HepG2 (cell line): ENCODE measurements at regions not wholly inside any gene's neighbourhood (a gene's known extent, or its start where the extent isn't known, plus 50 kb on each side); places are given as distances from the start of the nearest gene placed in this dataset.

Source experiments
- ATAC-seq: fragments of 200-7000 bp; cut with Tn5 transposase; 3 replicates; pipeline ENCODE4 v1.9.1; 2020; ENCODE audit warnings: mild to moderate bottlenecking, moderate library complexity
- BruUV-seq: library from RNA; stranded (reverse); fragments of 400-500 nt; replicated peaks from 2 replicates; lab custom pipeline; 2021; lab: Mats Ljungman, UMichigan
- CTCF ChIA-PET: fragments of 300-600 bp; formaldehyde crosslinking; extraction: SDS; loops from one replicate; lab custom pipeline; 2021; ENCODE audit warnings: low total read pairs, inconsistent platforms, low intra/inter-chr PET ratio; lab: Yijun Ruan, JAX
- POLR2A ChIA-PET: fragments of 350-600 bp; sonication (Branson Sonifier 250); formaldehyde crosslinking; loops from one replicate; lab custom pipeline; 2020; ENCODE audit warnings: antibody characterized with exemption, inconsistent platforms; lab: Yijun Ruan, JAX
- DNase-seq: peaks from one replicate; pipeline ENCODE4 v3.0.0-alpha.2; 2015; ENCODE audit warnings: low spot score
- FAIRE-seq: peaks from 3 replicates; lab custom pipeline; 2011; peaks lifted over from hg19 to GRCh38; lab: Jason Lieb, UNC
- H2AFZ ChIP-seq: one replicate; pipeline ENCODE4 v1.6.1; 2011; ENCODE audit warnings: low read length, inconsistent platforms
- H3K27ac ChIP-seq: fragments of 300-600 bp; 3 replicates; pipeline ENCODE4 v1.8.0; 2011; ENCODE audit warnings: mixed run types, mild to moderate bottlenecking, mixed read lengths, low read length, inconsistent platforms; ENCODE audit not compliant: insufficient read depth; ENCODE audit errors: extremely low read length
- H3K27me3 ChIP-seq, 2 experiments: fragments of 200-600 bp in 1 of 2; 2 replicates in 1 of 2; 3 replicates in 1 of 2; pipeline versions ENCODE4 v1.6.0 to v1.8.0; 2011; ENCODE audit warnings: low read length in 2 of 2, mild to moderate bottlenecking in 2 of 2, moderate library complexity in 2 of 2, inconsistent platforms in 1 of 2; ENCODE audit not compliant: insufficient read depth in 2 of 2, control insufficient read depth in 1 of 2
- H3K36me3 ChIP-seq, 2 experiments: fragments of 200-600 bp in 1 of 2; replicated peaks in 1 of 2; 2 replicates in 1 of 2; 3 replicates in 1 of 2; pipeline versions ENCODE4 v1.5.1 to v1.8.0; 2011; ENCODE audit warnings: low read length in 2 of 2, inconsistent platforms in 1 of 2; ENCODE audit not compliant: insufficient read depth in 2 of 2, control insufficient read depth in 1 of 2
- H3K4me1 ChIP-seq: 2 replicates; pipeline ENCODE4 v1.5.1; 2012; ENCODE audit warnings: low read length, inconsistent platforms; ENCODE audit not compliant: insufficient read depth
- H3K4me2 ChIP-seq: 2 replicates; pipeline ENCODE4 v1.6.0; 2011; ENCODE audit warnings: low read depth, low read length, inconsistent platforms
- H3K4me3 ChIP-seq, 3 experiments: fragments of 200-600 bp in 1 of 3; sonication (generic), shearing (Covaris generic) in 1 of 3; replicated peaks in 1 of 3; 2 replicates each; pipeline ENCODE4 v1.5.1; 2011 to 2016; ENCODE audit warnings: low read length in 3 of 3, inconsistent platforms in 2 of 3, low read depth in 2 of 3, mild to moderate bottlenecking in 2 of 3, control low read depth in 1 of 3, mixed read lengths in 1 of 3; ENCODE audit not compliant: insufficient read depth in 1 of 3
- H3K79me2 ChIP-seq: one replicate; pipeline ENCODE4 v1.6.1; 2011; ENCODE audit warnings: low read length, inconsistent platforms; ENCODE audit not compliant: insufficient read depth
- H3K9ac ChIP-seq: 2 replicates; pipeline ENCODE4 v1.6.0; 2011; ENCODE audit warnings: mild to moderate bottlenecking, low read depth, low read length, inconsistent platforms; ENCODE audit not compliant: insufficient read depth
- H3K9me3 ChIP-seq: 2 replicates; pipeline ENCODE4 v1.5.1; 2012; ENCODE audit warnings: mild to moderate bottlenecking, low read length
- H4K20me1 ChIP-seq: 2 replicates; pipeline ENCODE4 v1.6.0; 2011; ENCODE audit warnings: inconsistent platforms, mild to moderate bottlenecking, low read length, moderate library complexity; ENCODE audit not compliant: insufficient read depth
- CCAR2 ChIP-seq: fragments of 200-400 bp; formaldehyde crosslinking; optimal IDR thresholded peaks from 2 replicates; pipeline ENCODE3; 2018; ENCODE audit warnings: low read depth, mild to moderate bottlenecking, low read length, moderate library complexity
- CENPX ChIP-seq: sonication (generic); formaldehyde crosslinking; IDR thresholded peaks from 2 replicates; pipeline ENCODE4 v1.9.0; 2021; ENCODE audit warnings: mild to moderate bottlenecking, missing genetic modification reagents, moderate library complexity
- E2F1 ChIP-seq: sonication (generic); formaldehyde crosslinking; IDR thresholded peaks from 2 replicates; pipeline ENCODE4 v1.5.0; 2020; ENCODE audit warnings: missing genetic modification reagents
- NCOR1 ChIP-seq: fragments of 200-600 bp; sonication (generic); IDR thresholded peaks from 2 replicates; pipeline ENCODE4 v1.7.0; 2017; ENCODE audit warnings: antibody characterized with exemption, low read length, borderline replicate concordance
- POLR2G ChIP-seq: fragments of 200-400 bp; formaldehyde crosslinking; IDR thresholded peaks from 2 replicates; pipeline ENCODE4 v1.6.1; 2018; ENCODE audit warnings: mild to moderate bottlenecking, low read depth, low read length, moderate library complexity
- RFX5 ChIP-seq: IDR thresholded peaks from 2 replicates; pipeline ENCODE4 v1.6.1; 2011; ENCODE audit warnings: low read depth, low read length, improper control_type of control experiment
- SATB2 ChIP-seq: sonication (generic); formaldehyde crosslinking; IDR thresholded peaks from 2 replicates; pipeline ENCODE4 v1.5.0; 2020; ENCODE audit warnings: missing genetic modification reagents
- SP140L ChIP-seq: sonication (generic); formaldehyde crosslinking; IDR thresholded peaks from 2 replicates; pipeline ENCODE4 v1.4.0; 2020; ENCODE audit warnings: missing genetic modification reagents, borderline replicate concordance
- TRAFD1 ChIP-seq: sonication (generic); formaldehyde crosslinking; IDR thresholded peaks from 2 replicates; pipeline ENCODE4 v1.5.1; 2020; ENCODE audit warnings: missing genetic modification reagents, mild to moderate bottlenecking, borderline replicate concordance
- ZBTB42 ChIP-seq: sonication (generic); formaldehyde crosslinking; IDR thresholded peaks from 2 replicates; pipeline ENCODE4 v1.5.0; 2020; ENCODE audit warnings: mild to moderate bottlenecking, missing genetic modification reagents
- ZNF367 ChIP-seq: sonication (generic); formaldehyde crosslinking; IDR thresholded peaks from 2 replicates; pipeline ENCODE4 v1.4.0; 2020; ENCODE audit warnings: missing genetic modification reagents, borderline replicate concordance
- ZNF44 ChIP-seq: sonication (generic); formaldehyde crosslinking; IDR thresholded peaks from 2 replicates; pipeline ENCODE4 v1.5.1; 2020; ENCODE audit warnings: mild to moderate bottlenecking, missing genetic modification reagents
- ZNF639 ChIP-seq: conservative IDR thresholded peaks from 2 replicates; pipeline ENCODE4 v1.6.1; 2018; ENCODE audit warnings: missing genetic modification reagents
- WGBS: methylation state at CpG from one replicate; pipeline ENCODE4 v1.1.6; 2017; ENCODE audit warnings: low lambda C conversion rate; 5-methylcytosine and 5-hydroxymethylcytosine counted together
- in situ Hi-C: cut with HindIII; loops from 2 replicates; pipeline ENCODE4 v1.10.0; 2017; ENCODE audit warnings: low pct_unique_long_range_greater_than_20kb; ENCODE audit not compliant: extremely low pct_ligation_motif_present
- intact Hi-C: fragments of 100-400 bp; cut with micrococcal nuclease; formaldehyde crosslinking; loops from one replicate; pipeline ENCODE4 v1.10.0; 2022; ENCODE audit not compliant: unreplicated experiment

- 28% methylated on average over 2 of the region's 2 CpGs for WGBS
- CTCF ChIA-PET: no interaction called here
Measured at GRCh38 chr3:105938806-105939205, 70.0 kb upstream of the CBLB start.

More at GRCh38 chr3:105938806-105939205, 70.0 kb upstream of the CBLB start:
- Histone ChIP-seq H3K4me3 (no peak overlapping the region), H3K27me3 (no peaks in the 10 kb centered on the region; a peak in 1 of 5 replicates), H3K79me2 (no peaks in the 10 kb centered on the region), H4K20me1 (no peaks in the 10 kb centered on the region), H3K4me2 (no peak overlapping the region), H3K9ac (no peak overlapping the region), H3K9me3 (no peaks in the 10 kb centered on the region), H3K4me1 (no peaks in the 10 kb centered on the region), H3K36me3 (no peaks in the 10 kb centered on the region), H2AFZ (no peak overlapping the region), H3K27ac (no peak overlapping the region)
- FAIRE-seq (no peak), ATAC-seq (no peak), DNase-seq (no peak)
- TF ChIP-seq SATB2 (CRISPR knock-in tag): no peak
- TF ChIP-seq ZNF44: no peak
- no peak for TF ChIP-seq CENPX
- TF ChIP-seq TRAFD1: no peak
- no peak for TF ChIP-seq E2F1 (CRISPR knock-in tag)
- TF ChIP-seq ZBTB42 (CRISPR knock-in tag): no peak
- TF ChIP-seq NCOR1: no peak
- TF ChIP-seq RFX5: no peak
- no peak for TF ChIP-seq ZNF367 (CRISPR knock-in tag)
- TF ChIP-seq POLR2G: no peak
- TF ChIP-seq ZNF639 (CRISPR knock-in tag): no peak
- no peak for TF ChIP-seq SP140L (CRISPR knock-in tag)
- TF ChIP-seq CCAR2: no peak
- intact Hi-C loops: no loop called here
- in situ Hi-C loops: no loop called here
- BruUV-seq: no TSS peak
- POLR2A ChIA-PET: no interaction called here
